Neural cell (in vitro differentiated cells): ENCODE measurements at regions not wholly inside any gene's neighbourhood (a gene's known extent, or its start where the extent isn't known, plus 50 kb on each side); places are given as distances from the start of the nearest gene placed in this dataset.

Experiments
- H2AFZ ChIP-seq: fragments of 200-600, 300-800 bp; sonication (generic), shearing (Covaris generic); 2 replicates; pipeline ENCODE4 v1.6.0; 2014; ENCODE audit warnings: low read depth, mild to moderate bottlenecking, antibody characterized with exemption, low read length, moderate library complexity
- H3F3A ChIP-seq: fragments of 200-600 bp; shearing (Covaris generic); 2 replicates; pipeline ENCODE4 v1.6.1; 2016; ENCODE audit warnings: mild to moderate bottlenecking, moderate library complexity, mixed read lengths, antibody characterized with exemption, low read length; ENCODE audit not compliant: insufficient read depth, poor library complexity, severe bottlenecking
- H3K27ac ChIP-seq: fragments of 200-600, 300-800 bp; sonication (generic), shearing (Covaris generic); 2 replicates; pipeline ENCODE4 v1.5.1; 2014; ENCODE audit warnings: mild to moderate bottlenecking, low read length, moderate library complexity
- H3K27me3 ChIP-seq: fragments of 300-800, 200-600 bp; sonication (generic), shearing (Covaris generic); 2 replicates; pipeline ENCODE4 v1.6.0; 2014; ENCODE audit warnings: mild to moderate bottlenecking, low read depth, low read length, moderate library complexity; ENCODE audit not compliant: insufficient read depth
- H3K36me3 ChIP-seq: fragments of 300-800, 200-600 bp; sonication (generic), shearing (Covaris generic); 2 replicates; pipeline ENCODE4 v1.5.1; 2014; ENCODE audit warnings: mild to moderate bottlenecking, antibody characterized with exemption, low read length, moderate library complexity; ENCODE audit not compliant: insufficient read depth
- H3K4me2 ChIP-seq: fragments of 300-800, 200-600 bp; sonication (generic), shearing (Covaris generic); 2 replicates; pipeline ENCODE4 v1.6.0; 2014; ENCODE audit warnings: mild to moderate bottlenecking, low read length
- H3K4me3 ChIP-seq: fragments of 300-800, 200-600 bp; sonication (generic), shearing (Covaris generic); 2 replicates; pipeline ENCODE4 v1.5.1; 2014; ENCODE audit warnings: mild to moderate bottlenecking, low read length, moderate library complexity
- H3K79me2 ChIP-seq: fragments of 200-600 bp; shearing (Covaris generic); replicated peaks from 2 replicates; pipeline ENCODE4 v1.6.0; 2014; ENCODE audit warnings: mild to moderate bottlenecking, low read length, moderate library complexity; ENCODE audit not compliant: insufficient read depth
- H3K9ac ChIP-seq: fragments of 300-800, 200-600 bp; sonication (generic), shearing (Covaris generic); 2 replicates; pipeline ENCODE4 v1.6.1; 2016; ENCODE audit warnings: mild to moderate bottlenecking, low read length, mixed read lengths
- H3K9me2 ChIP-seq: fragments of 200-600 bp; shearing (Covaris generic); 2 replicates; pipeline ENCODE4 v1.6.1; 2016; ENCODE audit warnings: mild to moderate bottlenecking, low read length, mixed read lengths; ENCODE audit not compliant: insufficient read depth
- H3K9me3 ChIP-seq: fragments of 200-600, 300-800 bp; sonication (generic), shearing (Covaris generic); 2 replicates; pipeline ENCODE4 v1.6.1; 2016; ENCODE audit warnings: mild to moderate bottlenecking, mixed run types, low read length, moderate library complexity, mixed read lengths
- H4K20me1 ChIP-seq: fragments of 200-600 bp; shearing (Covaris generic); 2 replicates; pipeline ENCODE4 v1.6.1; 2016; ENCODE audit warnings: mild to moderate bottlenecking, mixed run types; ENCODE audit not compliant: insufficient read depth
- CTCF ChIP-seq: fragments of 450-650 bp; IDR thresholded peaks from 2 replicates; pipeline ENCODE4 v1.5.1; 2014; ENCODE audit warnings: antibody characterized with exemption, mild to moderate bottlenecking, moderate library complexity; ENCODE audit not compliant: poor library complexity, severe bottlenecking
- EP300 ChIP-seq: fragments of 450-650 bp; conservative IDR thresholded peaks from 2 replicates; pipeline ENCODE4 v1.6.1; 2014; ENCODE audit warnings: antibody characterized with exemption, mild to moderate bottlenecking, moderate library complexity; ENCODE audit not compliant: poor library complexity, severe bottlenecking
- EZH2 ChIP-seq: fragments of 200-600, 300-800 bp; shearing (Covaris generic), sonication (generic); IDR thresholded peaks from 2 replicates; pipeline ENCODE4 v1.6.1; 2014; ENCODE audit warnings: antibody characterized with exemption, low read length, borderline replicate concordance, mild to moderate bottlenecking; ENCODE audit not compliant: insufficient read depth, poor library complexity, severe bottlenecking
- MXI1 ChIP-seq: fragments of 450-650 bp; conservative IDR thresholded peaks from 2 replicates; pipeline ENCODE4 v1.6.1; 2014; ENCODE audit warnings: antibody characterized with exemption, mild to moderate bottlenecking; ENCODE audit not compliant: poor library complexity, severe bottlenecking
- POLR2AphosphoS5 ChIP-seq: IDR thresholded peaks from 2 replicates; pipeline ENCODE4 v1.6.1; 2012
- RAD21 ChIP-seq: fragments of 450-650 bp; conservative IDR thresholded peaks from 2 replicates; pipeline ENCODE4 v1.6.1; 2014; ENCODE audit warnings: antibody characterized with exemption, mild to moderate bottlenecking, moderate library complexity
- SMC3 ChIP-seq: fragments of 450-650 bp; conservative IDR thresholded peaks from 2 replicates; pipeline ENCODE4 v1.6.1; 2014; ENCODE audit warnings: antibody characterized with exemption, mild to moderate bottlenecking, moderate library complexity; ENCODE audit not compliant: poor library complexity
- TAF1 ChIP-seq: IDR thresholded peaks from 2 replicates; pipeline ENCODE4 v1.6.1; 2012; ENCODE audit warnings: low read depth
- TF ChIP-seq, protein P1 (sequence below): IDR thresholded peaks from 2 replicates; pipeline ENCODE4 v1.6.1; 2012; ENCODE audit warnings: borderline replicate concordance

- no peak overlapping the region for H3K4me2 ChIP-seq
Measured at GRCh38 chr3:170772175-170772574, 97.8 kb downstream of the RPL22L1 start.

GRCh38 chr3:170768334-170768801, 101.6 kb downstream of the RPL22L1 start:
- TF ChIP-seq SMC3 (no peak), RAD21 (no peak), CTCF (no peak), EP300 (no peak), POLR2AphosphoS5 (no peak), MXI1 (no peak), EZH2 (no peak), TAF1 (no peak)
- TF ChIP-seq, protein P1, sequence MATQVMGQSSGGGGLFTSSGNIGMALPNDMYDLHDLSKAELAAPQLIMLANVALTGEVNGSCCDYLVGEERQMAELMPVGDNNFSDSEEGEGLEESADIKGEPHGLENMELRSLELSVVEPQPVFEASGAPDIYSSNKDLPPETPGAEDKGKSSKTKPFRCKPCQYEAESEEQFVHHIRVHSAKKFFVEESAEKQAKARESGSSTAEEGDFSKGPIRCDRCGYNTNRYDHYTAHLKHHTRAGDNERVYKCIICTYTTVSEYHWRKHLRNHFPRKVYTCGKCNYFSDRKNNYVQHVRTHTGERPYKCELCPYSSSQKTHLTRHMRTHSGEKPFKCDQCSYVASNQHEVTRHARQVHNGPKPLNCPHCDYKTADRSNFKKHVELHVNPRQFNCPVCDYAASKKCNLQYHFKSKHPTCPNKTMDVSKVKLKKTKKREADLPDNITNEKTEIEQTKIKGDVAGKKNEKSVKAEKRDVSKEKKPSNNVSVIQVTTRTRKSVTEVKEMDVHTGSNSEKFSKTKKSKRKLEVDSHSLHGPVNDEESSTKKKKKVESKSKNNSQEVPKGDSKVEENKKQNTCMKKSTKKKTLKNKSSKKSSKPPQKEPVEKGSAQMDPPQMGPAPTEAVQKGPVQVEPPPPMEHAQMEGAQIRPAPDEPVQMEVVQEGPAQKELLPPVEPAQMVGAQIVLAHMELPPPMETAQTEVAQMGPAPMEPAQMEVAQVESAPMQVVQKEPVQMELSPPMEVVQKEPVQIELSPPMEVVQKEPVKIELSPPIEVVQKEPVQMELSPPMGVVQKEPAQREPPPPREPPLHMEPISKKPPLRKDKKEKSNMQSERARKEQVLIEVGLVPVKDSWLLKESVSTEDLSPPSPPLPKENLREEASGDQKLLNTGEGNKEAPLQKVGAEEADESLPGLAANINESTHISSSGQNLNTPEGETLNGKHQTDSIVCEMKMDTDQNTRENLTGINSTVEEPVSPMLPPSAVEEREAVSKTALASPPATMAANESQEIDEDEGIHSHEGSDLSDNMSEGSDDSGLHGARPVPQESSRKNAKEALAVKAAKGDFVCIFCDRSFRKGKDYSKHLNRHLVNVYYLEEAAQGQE, result no peak
- no peaks in the 10 kb centered on the region for H3K9me2 ChIP-seq
- no peaks in the 10 kb centered on the region for H3K9me3 ChIP-seq
- no peaks in the 10 kb centered on the region for H3K27me3 ChIP-seq
- no peaks in the 10 kb centered on the region for H3K36me3 ChIP-seq
- H3F3A ChIP-seq, result no peaks in the 10 kb centered on the region
- no peak overlapping the region for H3K4me2 ChIP-seq
- H3K27ac ChIP-seq, result no peak overlapping the region
- H3K79me2 ChIP-seq, result no peaks in the 10 kb centered on the region
- H3K9ac ChIP-seq, result no peak overlapping the region
- H3K4me3 ChIP-seq, result no peak overlapping the region
- no peak overlapping the region for H2AFZ ChIP-seq
- H4K20me1 ChIP-seq, result no peaks in the 10 kb centered on the region

More at GRCh38 chr3:170772175-170772574, 97.8 kb downstream of the RPL22L1 start:
- no peak overlapping the region for H3K9ac ChIP-seq
- H3K9me2 ChIP-seq, result no peaks in the 10 kb centered on the region
- no peaks in the 10 kb centered on the region for H3K27me3 ChIP-seq
- no peak overlapping the region for H3K4me3 ChIP-seq
- no peaks in the 10 kb centered on the region for H3F3A ChIP-seq
- no peak overlapping the region for H3K27ac ChIP-seq
- no peaks in the 10 kb centered on the region for H3K9me3 ChIP-seq
- H4K20me1 ChIP-seq, result no peaks in the 10 kb centered on the region
- H3K36me3 ChIP-seq, result no peaks in the 10 kb centered on the region
- no peak for TF ChIP-seq SMC3
- no peak for TF ChIP-seq TAF1
- TF ChIP-seq CTCF, result no peak
- TF ChIP-seq EP300, result no peak
- TF ChIP-seq EZH2, result no peak
- TF ChIP-seq, protein P1, result no peak
- no peak for TF ChIP-seq MXI1
- no peak for TF ChIP-seq RAD21
- no peak for TF ChIP-seq POLR2AphosphoS5
- H2AFZ ChIP-seq, result no peak overlapping the region
- no peaks in the 10 kb centered on the region for H3K79me2 ChIP-seq
